Ishikawa (cell line): ENCODE measurements at regions not wholly inside any gene's neighbourhood (a gene's known extent, or its start where the extent isn't known, plus 50 kb on each side); places are given as distances from the start of the nearest gene placed in this dataset.

ENCODE experiments used
- CEBPB ChIP-seq: IDR thresholded peaks from 2 replicates; pipeline ENCODE4 v1.6.1; 2012
- CREB1 ChIP-seq: IDR thresholded peaks from 2 replicates; pipeline ENCODE4 v1.6.1; 2012; ENCODE audit warnings: low read depth
- EGR1 ChIP-seq: IDR thresholded peaks from 2 replicates; pipeline ENCODE4 v1.6.1; 2012
- EP300 ChIP-seq: IDR thresholded peaks from 2 replicates; pipeline ENCODE4 v1.6.1; 2012; ENCODE audit warnings: borderline replicate concordance
- FOXM1 ChIP-seq: IDR thresholded peaks from 2 replicates; pipeline ENCODE4 v1.6.1; 2012; ENCODE audit warnings: low read depth, borderline replicate concordance
- NFIC ChIP-seq: IDR thresholded peaks from 2 replicates; pipeline ENCODE4 v1.6.1; 2012
- RAD21 ChIP-seq: IDR thresholded peaks from 2 replicates; pipeline ENCODE4 v1.6.1; 2012; ENCODE audit warnings: low read depth
- TAF1 ChIP-seq: IDR thresholded peaks from 2 replicates; pipeline ENCODE4 v1.6.1; 2012; ENCODE audit warnings: low read depth, mild to moderate bottlenecking
- TCF12 ChIP-seq: IDR thresholded peaks from 2 replicates; pipeline ENCODE4 v1.6.1; 2012; ENCODE audit warnings: low read depth
- TEAD4 ChIP-seq: IDR thresholded peaks from 2 replicates; pipeline ENCODE4 v1.6.1; 2012
- YY1 ChIP-seq: IDR thresholded peaks from 2 replicates; pipeline ENCODE4 v1.6.1; 2012; ENCODE audit warnings: low read depth
- ZBTB7A ChIP-seq: IDR thresholded peaks from 2 replicates; pipeline ENCODE4 v1.6.1; 2012; ENCODE audit warnings: low read depth
- TF ChIP-seq, protein P1 (sequence below): IDR thresholded peaks from 2 replicates; pipeline ENCODE4 v1.6.1; 2012
- TF ChIP-seq, protein P2 (sequence below): IDR thresholded peaks from 2 replicates; pipeline ENCODE4 v1.6.1; 2012
- TF ChIP-seq, protein P3 (sequence below): IDR thresholded peaks from 2 replicates; pipeline ENCODE4 v1.6.1; 2012; ENCODE audit warnings: low read depth, mild to moderate bottlenecking

DNA sequence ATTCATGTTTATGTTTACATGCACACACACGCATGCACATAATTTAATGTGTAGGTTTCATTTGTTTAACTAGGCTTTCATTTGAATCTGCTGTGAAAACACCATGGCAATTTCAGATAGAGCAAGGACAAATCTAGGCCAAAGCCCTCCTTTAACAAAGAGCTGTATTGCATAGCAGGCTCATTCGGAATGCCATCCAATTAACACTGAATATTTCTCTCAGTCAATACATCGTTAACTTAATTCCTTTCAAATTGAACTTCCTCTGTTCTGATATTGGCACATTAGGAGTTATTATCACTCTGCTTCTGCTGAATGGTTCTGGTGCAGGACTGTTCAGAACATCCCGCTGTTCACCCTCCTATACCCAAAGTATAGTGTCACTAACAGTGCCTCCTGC is 435.1 kb upstream of the CDH20 start:
- TF ChIP-seq ZBTB7A = no peak
- TF ChIP-seq, protein P1, sequence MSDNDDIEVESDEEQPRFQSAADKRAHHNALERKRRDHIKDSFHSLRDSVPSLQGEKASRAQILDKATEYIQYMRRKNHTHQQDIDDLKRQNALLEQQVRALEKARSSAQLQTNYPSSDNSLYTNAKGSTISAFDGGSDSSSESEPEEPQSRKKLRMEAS = no peak
- no peak for TF ChIP-seq FOXM1
- TF ChIP-seq, protein P2, sequence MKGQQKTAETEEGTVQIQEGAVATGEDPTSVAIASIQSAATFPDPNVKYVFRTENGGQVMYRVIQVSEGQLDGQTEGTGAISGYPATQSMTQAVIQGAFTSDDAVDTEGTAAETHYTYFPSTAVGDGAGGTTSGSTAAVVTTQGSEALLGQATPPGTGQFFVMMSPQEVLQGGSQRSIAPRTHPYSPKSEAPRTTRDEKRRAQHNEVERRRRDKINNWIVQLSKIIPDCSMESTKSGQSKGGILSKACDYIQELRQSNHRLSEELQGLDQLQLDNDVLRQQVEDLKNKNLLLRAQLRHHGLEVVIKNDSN = no peak
- TF ChIP-seq RAD21 = no peak
- no peak for TF ChIP-seq CREB1
- TF ChIP-seq EGR1 = no peak
- TF ChIP-seq, protein P3, sequence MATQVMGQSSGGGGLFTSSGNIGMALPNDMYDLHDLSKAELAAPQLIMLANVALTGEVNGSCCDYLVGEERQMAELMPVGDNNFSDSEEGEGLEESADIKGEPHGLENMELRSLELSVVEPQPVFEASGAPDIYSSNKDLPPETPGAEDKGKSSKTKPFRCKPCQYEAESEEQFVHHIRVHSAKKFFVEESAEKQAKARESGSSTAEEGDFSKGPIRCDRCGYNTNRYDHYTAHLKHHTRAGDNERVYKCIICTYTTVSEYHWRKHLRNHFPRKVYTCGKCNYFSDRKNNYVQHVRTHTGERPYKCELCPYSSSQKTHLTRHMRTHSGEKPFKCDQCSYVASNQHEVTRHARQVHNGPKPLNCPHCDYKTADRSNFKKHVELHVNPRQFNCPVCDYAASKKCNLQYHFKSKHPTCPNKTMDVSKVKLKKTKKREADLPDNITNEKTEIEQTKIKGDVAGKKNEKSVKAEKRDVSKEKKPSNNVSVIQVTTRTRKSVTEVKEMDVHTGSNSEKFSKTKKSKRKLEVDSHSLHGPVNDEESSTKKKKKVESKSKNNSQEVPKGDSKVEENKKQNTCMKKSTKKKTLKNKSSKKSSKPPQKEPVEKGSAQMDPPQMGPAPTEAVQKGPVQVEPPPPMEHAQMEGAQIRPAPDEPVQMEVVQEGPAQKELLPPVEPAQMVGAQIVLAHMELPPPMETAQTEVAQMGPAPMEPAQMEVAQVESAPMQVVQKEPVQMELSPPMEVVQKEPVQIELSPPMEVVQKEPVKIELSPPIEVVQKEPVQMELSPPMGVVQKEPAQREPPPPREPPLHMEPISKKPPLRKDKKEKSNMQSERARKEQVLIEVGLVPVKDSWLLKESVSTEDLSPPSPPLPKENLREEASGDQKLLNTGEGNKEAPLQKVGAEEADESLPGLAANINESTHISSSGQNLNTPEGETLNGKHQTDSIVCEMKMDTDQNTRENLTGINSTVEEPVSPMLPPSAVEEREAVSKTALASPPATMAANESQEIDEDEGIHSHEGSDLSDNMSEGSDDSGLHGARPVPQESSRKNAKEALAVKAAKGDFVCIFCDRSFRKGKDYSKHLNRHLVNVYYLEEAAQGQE = no peak
- no peak for TF ChIP-seq CEBPB
- TF ChIP-seq YY1 = no peak
- TF ChIP-seq TEAD4 = no peak
- no peak for TF ChIP-seq NFIC
- TF ChIP-seq EP300 = no peak
- no peak for TF ChIP-seq TAF1

DNA sequence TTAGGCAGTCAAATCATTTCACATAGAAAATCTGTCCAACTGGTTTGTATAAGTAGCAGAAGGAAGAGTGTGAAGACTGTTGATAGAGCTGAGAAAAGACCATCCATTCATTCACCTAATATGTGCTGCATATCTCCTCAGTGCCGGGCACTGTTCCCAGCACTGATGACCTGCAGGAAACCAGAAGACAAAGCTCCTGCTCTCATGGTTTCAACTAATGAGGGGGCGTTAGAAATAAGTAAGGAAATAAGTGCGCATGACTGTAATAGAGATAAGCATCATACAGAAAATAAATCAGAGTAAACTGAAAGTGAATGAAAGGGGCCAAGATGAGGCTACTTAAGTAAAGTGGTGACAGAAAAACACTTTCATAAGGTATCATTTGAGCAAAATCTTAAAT is 427.5 kb upstream of the CDH20 start:
- TF ChIP-seq CEBPB (no peak), EGR1 (no peak), EP300 (no peak), TEAD4 (no peak), ZBTB7A (no peak), YY1 (no peak)
- TF ChIP-seq, protein P1 = no peak

DNA sequence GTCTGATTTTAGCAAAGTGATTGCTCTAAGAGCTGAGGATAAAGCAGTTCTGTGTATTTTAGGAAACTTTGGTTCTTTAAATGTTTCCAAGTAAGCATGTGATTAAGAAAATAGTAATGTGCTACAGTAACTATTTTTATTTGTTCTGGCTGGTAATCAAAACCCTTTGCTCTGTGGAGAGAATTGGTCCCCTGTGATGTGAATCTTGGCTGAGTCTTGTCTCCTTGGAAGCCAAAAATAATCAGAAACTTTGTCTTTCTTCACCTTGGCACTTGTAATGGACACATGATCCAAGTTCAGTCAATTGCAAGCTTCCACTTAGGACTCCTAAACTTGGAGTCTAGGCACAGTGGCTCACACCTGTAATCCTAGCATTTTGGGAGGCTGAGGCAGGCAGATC is 422.7 kb upstream of the CDH20 start:
- no peak for TF ChIP-seq NFIC

DNA sequence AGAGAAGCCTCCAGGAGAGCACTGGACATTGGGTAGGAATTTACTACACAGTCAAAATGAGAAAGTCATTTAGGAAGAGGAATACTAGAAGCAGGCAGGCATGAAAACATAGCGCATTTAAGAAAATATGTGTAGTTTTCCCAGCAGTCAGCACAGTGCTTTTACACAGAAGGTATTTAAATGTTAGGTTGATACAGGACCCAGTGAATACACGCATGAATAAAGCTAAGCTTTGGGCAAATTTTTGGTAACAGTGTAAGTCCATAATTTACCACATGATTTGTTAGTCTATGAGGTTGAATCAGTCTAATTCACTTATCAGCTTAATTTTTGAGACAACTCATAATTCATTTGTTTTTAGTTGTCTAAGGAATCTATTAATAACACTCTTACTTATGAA is 421.7 kb upstream of the CDH20 start:
- TF ChIP-seq FOXM1 (no peak), CREB1 (no peak), CEBPB (no peak), YY1 (no peak), EGR1 (no peak), TEAD4 (no peak), NFIC (no peak), RAD21 (no peak), TAF1 (no peak), EP300 (no peak), TCF12 (no peak), ZBTB7A (no peak)
- TF ChIP-seq, protein P1 = no peak
- TF ChIP-seq, protein P2 = no peak
- TF ChIP-seq, protein P3 = no peak

DNA sequence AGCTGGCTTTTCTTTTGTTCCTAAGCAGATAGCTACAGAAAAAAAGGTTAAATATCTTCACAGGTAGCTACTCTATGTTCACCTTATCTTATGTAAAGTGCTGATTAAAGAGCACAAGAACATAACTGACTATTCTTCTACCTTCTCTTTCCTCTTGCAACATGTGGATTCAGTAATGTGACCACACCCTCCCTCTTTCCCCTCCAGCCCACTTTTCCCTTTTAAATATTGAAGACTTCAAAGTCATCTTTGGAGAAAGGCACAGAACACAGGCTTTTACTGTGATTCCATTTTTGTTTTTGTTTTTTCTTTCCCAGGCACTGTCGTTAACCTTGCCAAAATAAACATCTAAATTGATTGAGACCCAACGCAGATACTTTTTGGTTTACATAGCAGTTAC is 418.1 kb upstream of the CDH20 start:
- no peak for TF ChIP-seq CEBPB
- TF ChIP-seq ZBTB7A = no peak
- TF ChIP-seq NFIC = no peak
- TF ChIP-seq, protein P2 = no peak
- TF ChIP-seq TEAD4 = no peak
- TF ChIP-seq TCF12 = no peak
- no peak for TF ChIP-seq EP300
- no peak for TF ChIP-seq TAF1
- no peak for TF ChIP-seq YY1
- no peak for TF ChIP-seq RAD21
- TF ChIP-seq EGR1 = no peak
- no peak for TF ChIP-seq FOXM1
- TF ChIP-seq, protein P3 = no peak
